ENCODE measurements at regions not wholly inside any gene's neighbourhood (a gene's known extent, or its start where the extent isn't known, plus 50 kb on each side); places are given as distances from the start of the nearest gene placed in this dataset.

- TF ChIP-seq, protein P1, sequence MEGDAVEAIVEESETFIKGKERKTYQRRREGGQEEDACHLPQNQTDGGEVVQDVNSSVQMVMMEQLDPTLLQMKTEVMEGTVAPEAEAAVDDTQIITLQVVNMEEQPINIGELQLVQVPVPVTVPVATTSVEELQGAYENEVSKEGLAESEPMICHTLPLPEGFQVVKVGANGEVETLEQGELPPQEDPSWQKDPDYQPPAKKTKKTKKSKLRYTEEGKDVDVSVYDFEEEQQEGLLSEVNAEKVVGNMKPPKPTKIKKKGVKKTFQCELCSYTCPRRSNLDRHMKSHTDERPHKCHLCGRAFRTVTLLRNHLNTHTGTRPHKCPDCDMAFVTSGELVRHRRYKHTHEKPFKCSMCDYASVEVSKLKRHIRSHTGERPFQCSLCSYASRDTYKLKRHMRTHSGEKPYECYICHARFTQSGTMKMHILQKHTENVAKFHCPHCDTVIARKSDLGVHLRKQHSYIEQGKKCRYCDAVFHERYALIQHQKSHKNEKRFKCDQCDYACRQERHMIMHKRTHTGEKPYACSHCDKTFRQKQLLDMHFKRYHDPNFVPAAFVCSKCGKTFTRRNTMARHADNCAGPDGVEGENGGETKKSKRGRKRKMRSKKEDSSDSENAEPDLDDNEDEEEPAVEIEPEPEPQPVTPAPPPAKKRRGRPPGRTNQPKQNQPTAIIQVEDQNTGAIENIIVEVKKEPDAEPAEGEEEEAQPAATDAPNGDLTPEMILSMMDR (IDR thresholded peaks at IDR 0.05; ENCODE audit: low read depth, low read length, missing input control) = no peak
- TF ChIP-seq, protein P2, sequence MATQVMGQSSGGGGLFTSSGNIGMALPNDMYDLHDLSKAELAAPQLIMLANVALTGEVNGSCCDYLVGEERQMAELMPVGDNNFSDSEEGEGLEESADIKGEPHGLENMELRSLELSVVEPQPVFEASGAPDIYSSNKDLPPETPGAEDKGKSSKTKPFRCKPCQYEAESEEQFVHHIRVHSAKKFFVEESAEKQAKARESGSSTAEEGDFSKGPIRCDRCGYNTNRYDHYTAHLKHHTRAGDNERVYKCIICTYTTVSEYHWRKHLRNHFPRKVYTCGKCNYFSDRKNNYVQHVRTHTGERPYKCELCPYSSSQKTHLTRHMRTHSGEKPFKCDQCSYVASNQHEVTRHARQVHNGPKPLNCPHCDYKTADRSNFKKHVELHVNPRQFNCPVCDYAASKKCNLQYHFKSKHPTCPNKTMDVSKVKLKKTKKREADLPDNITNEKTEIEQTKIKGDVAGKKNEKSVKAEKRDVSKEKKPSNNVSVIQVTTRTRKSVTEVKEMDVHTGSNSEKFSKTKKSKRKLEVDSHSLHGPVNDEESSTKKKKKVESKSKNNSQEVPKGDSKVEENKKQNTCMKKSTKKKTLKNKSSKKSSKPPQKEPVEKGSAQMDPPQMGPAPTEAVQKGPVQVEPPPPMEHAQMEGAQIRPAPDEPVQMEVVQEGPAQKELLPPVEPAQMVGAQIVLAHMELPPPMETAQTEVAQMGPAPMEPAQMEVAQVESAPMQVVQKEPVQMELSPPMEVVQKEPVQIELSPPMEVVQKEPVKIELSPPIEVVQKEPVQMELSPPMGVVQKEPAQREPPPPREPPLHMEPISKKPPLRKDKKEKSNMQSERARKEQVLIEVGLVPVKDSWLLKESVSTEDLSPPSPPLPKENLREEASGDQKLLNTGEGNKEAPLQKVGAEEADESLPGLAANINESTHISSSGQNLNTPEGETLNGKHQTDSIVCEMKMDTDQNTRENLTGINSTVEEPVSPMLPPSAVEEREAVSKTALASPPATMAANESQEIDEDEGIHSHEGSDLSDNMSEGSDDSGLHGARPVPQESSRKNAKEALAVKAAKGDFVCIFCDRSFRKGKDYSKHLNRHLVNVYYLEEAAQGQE (IDR thresholded peaks at IDR 0.05) = no peak
- TF ChIP-seq, protein P3, sequence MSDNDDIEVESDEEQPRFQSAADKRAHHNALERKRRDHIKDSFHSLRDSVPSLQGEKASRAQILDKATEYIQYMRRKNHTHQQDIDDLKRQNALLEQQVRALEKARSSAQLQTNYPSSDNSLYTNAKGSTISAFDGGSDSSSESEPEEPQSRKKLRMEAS (IDR thresholded peaks at IDR 0.05) = no peak
- TF ChIP-seq YY1 (IDR thresholded peaks at IDR 0.05) = no peak
- TF ChIP-seq, protein P4, sequence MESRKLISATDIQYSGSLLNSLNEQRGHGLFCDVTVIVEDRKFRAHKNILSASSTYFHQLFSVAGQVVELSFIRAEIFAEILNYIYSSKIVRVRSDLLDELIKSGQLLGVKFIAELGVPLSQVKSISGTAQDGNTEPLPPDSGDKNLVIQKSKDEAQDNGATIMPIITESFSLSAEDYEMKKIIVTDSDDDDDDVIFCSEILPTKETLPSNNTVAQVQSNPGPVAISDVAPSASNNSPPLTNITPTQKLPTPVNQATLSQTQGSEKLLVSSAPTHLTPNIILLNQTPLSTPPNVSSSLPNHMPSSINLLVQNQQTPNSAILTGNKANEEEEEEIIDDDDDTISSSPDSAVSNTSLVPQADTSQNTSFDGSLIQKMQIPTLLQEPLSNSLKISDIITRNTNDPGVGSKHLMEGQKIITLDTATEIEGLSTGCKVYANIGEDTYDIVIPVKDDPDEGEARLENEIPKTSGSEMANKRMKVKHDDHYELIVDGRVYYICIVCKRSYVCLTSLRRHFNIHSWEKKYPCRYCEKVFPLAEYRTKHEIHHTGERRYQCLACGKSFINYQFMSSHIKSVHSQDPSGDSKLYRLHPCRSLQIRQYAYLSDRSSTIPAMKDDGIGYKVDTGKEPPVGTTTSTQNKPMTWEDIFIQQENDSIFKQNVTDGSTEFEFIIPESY (IDR thresholded peaks at IDR 0.05) = no peak
- TF ChIP-seq TAF1 (conservative IDR thresholded peaks at IDR 0.05) = no peak
- no peak for TF ChIP-seq RAD21 (IDR thresholded peaks at IDR 0.05)
- TF ChIP-seq FOXA1 (IDR thresholded peaks at IDR 0.05) = no peak
- no peak for TF ChIP-seq RXRA (IDR thresholded peaks at IDR 0.05)
- TF ChIP-seq SP1 (IDR thresholded peaks at IDR 0.05) = no peak
- TF ChIP-seq JUND (IDR thresholded peaks at IDR 0.05) = no peak
- no peak for TF ChIP-seq HNF4G (IDR thresholded peaks at IDR 0.05)
Measured at GRCh38 chr2:208545403-208546042, 138.9 kb downstream of the PTH2R start.
